GM12875 (cell line): ENCODE measurements at regions not wholly inside any gene's neighbourhood (a gene's known extent, or its start where the extent isn't known, plus 50 kb on each side); places are given as distances from the start of the nearest gene placed in this dataset.

Experiments used
- H3K4me3 ChIP-seq: one replicate; pipeline ENCODE4 v1.5.1; 2011; ENCODE audit warnings: low read depth, low read length, control low read depth
- TF ChIP-seq, protein P1 (sequence below): IDR thresholded peaks from 2 replicates; pipeline ENCODE4 v1.5.1; 2011; ENCODE audit warnings: low read depth, mild to moderate bottlenecking, control low read depth, inconsistent platforms, low read length, moderate library complexity, borderline replicate concordance; ENCODE audit not compliant: insufficient read depth

DNA sequence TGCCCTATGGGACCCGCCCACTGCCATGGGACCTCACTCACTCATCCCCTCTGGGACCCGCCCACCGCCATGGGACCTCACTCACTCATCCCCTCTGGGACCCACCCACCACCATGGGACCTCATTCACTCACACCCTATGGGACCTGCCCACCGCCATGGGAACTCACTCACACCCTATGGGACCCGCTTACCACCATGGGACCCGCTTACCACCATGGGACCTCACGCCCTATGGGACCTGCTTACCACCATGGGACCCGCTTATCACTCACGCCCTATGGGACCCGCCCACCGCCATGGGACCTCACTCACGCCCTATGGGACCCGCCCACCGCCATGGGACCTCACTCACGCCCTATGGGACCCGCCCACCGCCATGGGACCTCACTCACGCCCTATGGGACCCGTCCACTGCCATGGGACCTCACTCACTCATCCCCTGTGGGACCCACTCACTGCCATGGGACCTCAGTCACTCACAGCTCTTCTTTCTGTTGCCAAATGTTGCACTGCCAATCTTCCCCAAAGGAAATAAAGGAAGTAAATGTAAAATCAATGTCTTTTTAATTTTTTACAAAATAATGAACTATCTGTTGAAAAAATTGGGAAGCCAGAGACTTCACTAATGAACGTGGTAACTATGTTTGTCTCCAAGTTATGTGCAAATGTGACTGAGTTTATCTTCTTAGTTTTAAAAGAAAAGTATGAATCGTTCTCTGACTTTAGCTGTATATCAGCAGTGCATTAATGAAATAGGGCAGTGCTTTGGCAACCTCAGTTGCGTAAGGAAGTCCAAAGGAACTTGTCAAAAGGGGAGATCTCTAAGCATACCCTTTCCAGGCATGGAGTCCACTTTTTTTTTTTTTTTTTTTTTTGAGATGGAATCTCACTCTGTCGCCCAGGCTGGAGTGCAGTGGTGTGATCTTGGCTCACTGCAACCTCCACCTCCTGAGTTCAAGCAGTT lies 101.5 kb upstream of the MGAT5 start:
- no peak overlapping the region for H3K4me3 ChIP-seq
- TF ChIP-seq, protein P1, sequence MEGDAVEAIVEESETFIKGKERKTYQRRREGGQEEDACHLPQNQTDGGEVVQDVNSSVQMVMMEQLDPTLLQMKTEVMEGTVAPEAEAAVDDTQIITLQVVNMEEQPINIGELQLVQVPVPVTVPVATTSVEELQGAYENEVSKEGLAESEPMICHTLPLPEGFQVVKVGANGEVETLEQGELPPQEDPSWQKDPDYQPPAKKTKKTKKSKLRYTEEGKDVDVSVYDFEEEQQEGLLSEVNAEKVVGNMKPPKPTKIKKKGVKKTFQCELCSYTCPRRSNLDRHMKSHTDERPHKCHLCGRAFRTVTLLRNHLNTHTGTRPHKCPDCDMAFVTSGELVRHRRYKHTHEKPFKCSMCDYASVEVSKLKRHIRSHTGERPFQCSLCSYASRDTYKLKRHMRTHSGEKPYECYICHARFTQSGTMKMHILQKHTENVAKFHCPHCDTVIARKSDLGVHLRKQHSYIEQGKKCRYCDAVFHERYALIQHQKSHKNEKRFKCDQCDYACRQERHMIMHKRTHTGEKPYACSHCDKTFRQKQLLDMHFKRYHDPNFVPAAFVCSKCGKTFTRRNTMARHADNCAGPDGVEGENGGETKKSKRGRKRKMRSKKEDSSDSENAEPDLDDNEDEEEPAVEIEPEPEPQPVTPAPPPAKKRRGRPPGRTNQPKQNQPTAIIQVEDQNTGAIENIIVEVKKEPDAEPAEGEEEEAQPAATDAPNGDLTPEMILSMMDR: no peak

DNA sequence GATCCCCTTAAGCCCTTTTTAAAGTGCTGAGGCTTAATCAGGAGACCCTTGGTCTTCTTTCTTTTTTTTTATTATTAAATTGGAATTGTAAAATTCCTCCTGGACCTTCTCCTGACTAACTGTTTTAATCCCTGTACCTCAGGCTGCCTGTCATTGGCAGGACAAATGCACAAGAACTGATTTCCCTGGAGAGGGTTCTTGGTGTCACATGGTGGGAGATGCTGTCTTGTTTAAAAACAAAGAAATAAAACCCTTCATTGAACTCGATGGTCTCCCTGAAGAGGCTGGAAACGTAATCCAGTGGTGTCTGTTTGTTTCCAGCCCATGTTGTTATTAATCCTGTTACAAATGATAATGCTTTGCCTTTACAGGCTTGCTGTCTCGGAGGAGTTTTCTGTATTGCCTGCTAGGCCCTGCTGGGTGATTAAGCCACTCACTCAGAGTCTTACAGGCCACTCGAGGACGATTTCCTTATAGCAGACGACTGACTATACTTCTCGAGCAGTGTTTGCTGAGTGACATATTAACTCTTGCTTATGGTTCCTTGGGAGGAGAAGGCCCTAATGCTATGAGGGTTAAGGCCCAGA lies 100.5 kb upstream of the MGAT5 start:
- H3K4me3 ChIP-seq: no peak overlapping the region
- TF ChIP-seq, protein P1: no peak

DNA sequence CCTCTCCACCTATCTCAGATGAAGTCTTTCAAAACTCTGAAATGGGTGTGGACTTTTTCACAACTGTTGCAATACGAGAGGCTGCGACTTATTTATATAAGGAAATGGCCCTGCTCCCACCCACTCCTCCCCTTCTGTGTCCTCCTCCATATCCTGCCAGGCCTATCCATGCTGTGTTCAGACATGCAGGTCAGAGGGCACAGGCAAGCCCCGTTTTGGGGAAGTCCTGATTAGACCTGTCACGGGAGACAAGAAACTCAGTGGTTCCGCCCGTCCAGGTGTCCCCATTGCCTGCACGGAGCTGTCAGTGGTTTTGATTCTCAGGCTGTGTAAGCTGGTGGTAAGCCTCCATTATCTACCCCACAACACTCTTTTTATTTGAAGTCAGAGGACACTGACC lies 99.6 kb upstream of the MGAT5 start:
- TF ChIP-seq, protein P1: no peak
- no peak overlapping the region for H3K4me3 ChIP-seq

DNA sequence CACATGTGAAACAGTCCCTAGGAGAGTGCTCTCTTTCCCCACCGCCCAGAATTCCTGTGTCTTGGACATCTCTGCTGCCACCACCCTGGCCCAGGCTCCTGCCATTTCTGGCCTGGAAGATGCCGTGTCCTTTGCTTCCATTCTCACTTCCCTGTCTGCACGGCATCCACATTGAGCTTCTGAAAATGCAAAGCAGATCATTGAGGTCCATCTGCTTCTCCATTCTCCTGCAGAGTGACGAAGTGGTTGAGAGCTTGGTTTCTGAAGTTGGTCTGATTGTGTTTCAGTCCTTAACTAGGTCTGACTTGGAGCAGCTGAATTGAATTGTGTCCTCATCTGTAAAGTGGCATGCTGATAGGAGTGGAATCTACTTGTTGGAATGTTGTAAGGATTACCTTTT lies 98.7 kb upstream of the MGAT5 start:
- no peak overlapping the region for H3K4me3 ChIP-seq
- TF ChIP-seq, protein P1: no peak

DNA sequence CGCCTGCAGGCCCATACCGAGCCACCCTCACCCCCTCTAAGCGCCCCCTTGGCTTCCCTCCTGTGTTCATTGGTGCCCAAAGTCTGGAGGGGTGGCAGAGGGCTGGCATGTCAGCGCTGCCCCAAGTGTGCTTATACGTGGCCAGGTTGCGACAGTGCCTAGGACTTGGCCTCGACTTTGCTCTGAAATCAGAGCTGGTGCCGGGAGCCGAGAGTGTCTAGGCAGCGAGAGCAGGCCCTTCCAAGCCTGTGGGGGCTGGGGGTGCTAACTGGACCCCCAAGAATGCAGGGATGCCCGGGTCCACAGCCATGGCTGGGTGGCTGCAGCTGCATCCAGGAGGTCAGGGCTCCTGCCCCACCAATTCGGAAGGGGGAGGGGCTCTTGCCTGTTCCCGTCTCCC lies 95.6 kb upstream of the MGAT5 start:
- no peak overlapping the region for H3K4me3 ChIP-seq
- TF ChIP-seq, protein P1: no peak

DNA sequence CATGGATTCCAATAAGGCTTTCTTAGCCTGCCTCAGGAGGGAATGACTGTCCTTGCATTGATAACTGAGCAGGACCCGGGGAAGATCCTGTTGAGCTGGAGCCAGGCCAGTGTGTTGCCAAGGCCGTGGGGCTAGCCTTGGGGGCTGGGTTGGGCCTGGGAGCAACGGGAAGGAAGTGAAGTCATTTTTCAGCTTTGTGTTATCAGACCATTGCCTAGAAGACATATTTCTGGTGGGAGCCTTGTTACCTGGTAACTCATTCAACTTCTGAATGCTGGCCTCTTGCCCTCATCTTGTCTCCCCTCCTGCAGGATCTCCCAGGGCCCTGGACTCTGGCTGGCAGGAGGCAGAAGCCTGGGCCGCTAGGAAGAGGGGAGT lies 92.7 kb upstream of the MGAT5 start:
- H3K4me3 ChIP-seq: no peak overlapping the region
- TF ChIP-seq, protein P1: no peak

DNA sequence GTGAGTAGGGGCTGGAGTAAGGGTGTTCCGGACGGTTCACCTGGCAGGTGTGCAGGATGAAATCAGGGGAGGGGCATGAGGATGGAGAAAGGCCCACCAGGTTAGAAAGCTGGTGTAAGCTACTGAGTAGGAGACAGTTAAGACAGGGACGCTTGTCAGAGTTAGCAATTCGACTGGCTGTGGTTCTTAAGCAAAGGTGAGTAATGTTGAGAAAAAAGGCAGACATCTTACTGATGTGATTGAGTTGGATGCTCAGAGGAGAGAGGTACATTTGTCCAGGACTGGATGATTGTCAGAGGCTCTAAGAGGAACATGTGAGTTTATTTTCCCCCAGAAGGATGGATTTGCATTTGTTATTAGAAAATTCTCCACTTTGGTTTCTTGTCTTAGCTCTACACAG lies 90.5 kb upstream of the MGAT5 start:
- no peak overlapping the region for H3K4me3 ChIP-seq
- TF ChIP-seq, protein P1: no peak
